IMR-90 (cell line): ENCODE measurements at regions not wholly inside any gene's neighbourhood (a gene's known extent, or its start where the extent isn't known, plus 50 kb on each side); places are given as distances from the start of the nearest gene placed in this dataset.
A peak's percentile ranks its signal among the peaks of the same experiment; 100 is the strongest.

Experiments
- ATAC-seq: fragments of 200-7000 bp; cut with Tn5 transposase; 2 replicates; pipeline ENCODE4 v1.9.1; 2020; ENCODE audit warnings: low read depth, mild to moderate bottlenecking, moderate library complexity
- BruUV-seq: library from RNA; stranded (reverse); fragments of 400-500 nt; replicated peaks from 2 replicates; lab custom pipeline; 2021; lab: Mats Ljungman, UMichigan
- CTCF ChIA-PET: fragments of 300-600 bp; formaldehyde crosslinking; extraction: SDS; loops from one replicate; lab custom pipeline; 2021; ENCODE audit warnings: antibody characterized with exemption; lab: Yijun Ruan, JAX
- POLR2A ChIA-PET: fragments of 300-600 bp; sonication (Branson Sonifier 250); formaldehyde crosslinking; loops from one replicate; lab custom pipeline; 2022; ENCODE audit warnings: antibody characterized with exemption; ENCODE audit not compliant: unreplicated experiment; lab: Charles Lee
- DNase-seq: peaks from one replicate; pipeline ENCODE4 v3.0.0; 2013
- H2AFZ ChIP-seq: replicated peaks from 2 replicates; pipeline ENCODE3; 2013; ENCODE audit warnings: low read length, mild to moderate bottlenecking; ENCODE audit not compliant: poor library complexity
- H2AK5ac ChIP-seq: 2 replicates; pipeline ENCODE4 v1.6.1; 2013; ENCODE audit warnings: low read depth, low read length, inconsistent platforms
- H2AK9ac ChIP-seq: replicated peaks from 2 replicates; pipeline ENCODE3; 2013; ENCODE audit warnings: mild to moderate bottlenecking, low read depth, low read length, moderate library complexity; ENCODE audit not compliant: poor library complexity
- H2BK120ac ChIP-seq: 2 replicates; pipeline ENCODE4 v1.6.1; 2013; ENCODE audit warnings: low read depth, low read length, inconsistent platforms
- H2BK15ac ChIP-seq: 3 replicates; pipeline ENCODE4 v1.6.1; 2013; ENCODE audit warnings: low read depth, low read length, inconsistent platforms
- H2BK20ac ChIP-seq: 2 replicates; pipeline ENCODE4 v1.6.1; 2013; ENCODE audit warnings: low read depth, mild to moderate bottlenecking, inconsistent platforms, low read length, moderate library complexity
- H2BK5ac ChIP-seq: 2 replicates; pipeline ENCODE4 v1.6.1; 2013; ENCODE audit warnings: mild to moderate bottlenecking, low read depth, low read length, inconsistent platforms; ENCODE audit not compliant: poor library complexity, severe bottlenecking
- H3K14ac ChIP-seq: replicated peaks from 2 replicates; pipeline ENCODE4 v1.6.1; 2013; ENCODE audit warnings: low read depth, low read length, inconsistent platforms
- H3K18ac ChIP-seq: 2 replicates; pipeline ENCODE4 v1.6.1; 2013; ENCODE audit warnings: low read depth, low read length, control low read depth
- H3K23ac ChIP-seq: 2 replicates; pipeline ENCODE4 v1.6.1; 2013; ENCODE audit warnings: low read depth, low read length, inconsistent platforms
- H3K27ac ChIP-seq: 2 replicates; pipeline ENCODE4 v1.5.1; 2013; ENCODE audit warnings: mild to moderate bottlenecking, control low read depth, low read length; ENCODE audit not compliant: insufficient read depth
- H3K27me3 ChIP-seq: 2 replicates; pipeline ENCODE4 v1.6.1; 2013; ENCODE audit warnings: low read length; ENCODE audit not compliant: control insufficient read depth, insufficient read depth
- H3K36me3 ChIP-seq: 2 replicates; pipeline ENCODE4 v1.6.1; 2013; ENCODE audit warnings: low read length, mixed read lengths; ENCODE audit not compliant: control insufficient read depth, insufficient read depth
- H3K4ac ChIP-seq: 2 replicates; pipeline ENCODE4 v1.6.1; 2013; ENCODE audit warnings: low read depth, low read length, inconsistent platforms
- H3K4me1 ChIP-seq: 2 replicates; pipeline ENCODE4 v1.6.1; 2013; ENCODE audit warnings: low read length, mixed read lengths; ENCODE audit not compliant: control insufficient read depth, insufficient read depth
- H3K4me2 ChIP-seq: 2 replicates; pipeline ENCODE4 v1.6.1; 2013; ENCODE audit warnings: low read depth, mild to moderate bottlenecking, control low read depth, low read length, moderate library complexity
- H3K4me3 ChIP-seq: 2 replicates; pipeline ENCODE4 v1.5.1; 2013; ENCODE audit warnings: low read depth, mild to moderate bottlenecking, control low read depth, low read length, moderate library complexity; ENCODE audit not compliant: insufficient read depth
- H3K56ac ChIP-seq: 2 replicates; pipeline ENCODE4 v1.6.1; 2013; ENCODE audit warnings: low read length, inconsistent platforms; ENCODE audit not compliant: insufficient read depth; ENCODE audit errors: extremely low read depth
- H3K79me1 ChIP-seq, 2 experiments: 2 replicates each; pipeline ENCODE4 v1.6.1; 2013; ENCODE audit warnings: low read length in 2 of 2, inconsistent platforms in 1 of 2, low read depth in 1 of 2
- H3K9ac ChIP-seq: 2 replicates; pipeline ENCODE4 v1.6.1; 2013; ENCODE audit warnings: low read depth, low read length, control low read depth
- H3K9me1 ChIP-seq: 2 replicates; pipeline ENCODE4 v1.6.1; 2013; ENCODE audit warnings: low read length, inconsistent platforms; ENCODE audit not compliant: insufficient read depth
- H3K9me3 ChIP-seq: 2 replicates; pipeline ENCODE4 v1.6.1; 2013; ENCODE audit warnings: low read length; ENCODE audit not compliant: control insufficient read depth, insufficient read depth
- H4K20me1 ChIP-seq: 2 replicates; pipeline ENCODE4 v1.6.1; 2013; ENCODE audit warnings: low read length, inconsistent platforms; ENCODE audit not compliant: insufficient read depth
- H4K5ac ChIP-seq: 2 replicates; pipeline ENCODE4 v1.6.1; 2013; ENCODE audit warnings: mild to moderate bottlenecking, low read depth, low read length, control low read depth
- H4K8ac ChIP-seq, 2 experiments: 2 replicates each; pipeline ENCODE4 v1.6.1; 2013; ENCODE audit warnings: low read depth in 2 of 2, low read length in 2 of 2, control low read depth in 1 of 2, inconsistent platforms in 1 of 2
- H4K91ac ChIP-seq: 2 replicates; pipeline ENCODE4 v1.6.1; 2013; ENCODE audit warnings: low read depth, low read length, inconsistent platforms; ENCODE audit not compliant: insufficient read depth
- MAFK ChIP-seq: IDR thresholded peaks from 2 replicates; pipeline ENCODE4 v1.6.1; 2012; ENCODE audit warnings: low read depth, low read length, improper control_type of control experiment
- MXI1 ChIP-seq: IDR thresholded peaks from 2 replicates; pipeline ENCODE4 v1.6.1; 2012; ENCODE audit warnings: low read depth, mild to moderate bottlenecking, low read length, moderate library complexity, borderline replicate concordance
- NFE2L2 ChIP-seq: fragments of 150-350 bp; IDR thresholded peaks from 2 replicates; pipeline ENCODE4 v1.6.1; 2016; ENCODE audit warnings: low read depth, mild to moderate bottlenecking, low read length
- USF2 ChIP-seq: fragments of 150-350 bp; IDR thresholded peaks from 2 replicates; pipeline ENCODE4 v1.6.1; 2017; ENCODE audit warnings: mild to moderate bottlenecking, antibody characterized with exemption, low read length, low read depth
- WGBS, 2 experiments: methylation state at CpG; one replicate each; pipeline versions ENCODE4 v1.1.5 to v1.1.7; 2013; ENCODE audit warnings: missing lambda C conversion rate in 2 of 2; ENCODE audit not compliant: insufficient read length in 1 of 2; ENCODE audit errors: extremely low coverage in 2 of 2; 5-methylcytosine and 5-hydroxymethylcytosine counted together
- dilution Hi-C: fragments of 300-500 bp; cut with HindIII; formaldehyde crosslinking; loops from one replicate; pipeline ENCODE4 v1.14.3; 2018; ENCODE audit warnings: low sequenced_read_pairs; ENCODE audit not compliant: unreplicated experiment
- in situ Hi-C: fragments of 300-500 bp; cut with MboI; formaldehyde crosslinking; loops from 3 replicates; pipeline ENCODE4 v1.14.3; 2019; ENCODE audit warnings: low sequenced_read_pairs, inconsistent platforms, mixed read lengths
- intact Hi-C: fragments of 100-400 bp; cut with micrococcal nuclease; formaldehyde crosslinking; loops from 2 replicates; pipeline ENCODE4 v1.10.0; 2022

- Histone ChIP-seq H2AK9ac (no peak overlapping the region), H2BK15ac (no peak overlapping the region), H3K56ac (no peak overlapping the region), H3K14ac (no peak overlapping the region), H4K20me1 (no peaks in the 10 kb centered on the region), H4K8ac (no peak overlapping the region), H3K9me1 (no peaks in the 10 kb centered on the region), H4K5ac (no peak overlapping the region), H3K18ac (no peak overlapping the region), H4K91ac (no peak overlapping the region), H2AFZ (no peak overlapping the region), H3K9me3 (no peaks in the 10 kb centered on the region), H3K4ac (no peak overlapping the region), H2AK5ac (no peak overlapping the region), H3K79me1 (no peaks in the 10 kb centered on the region), H3K36me3 (no peaks in the 10 kb centered on the region), H3K27ac (no peak overlapping the region), H3K4me2 (no peak overlapping the region), H2BK20ac (no peak overlapping the region), H3K4me3 (no peak overlapping the region), H3K4me1 (peaks cover 3% of the 10 kb centered on the region; the same call in 1 of the 2 replicates), H3K9ac (no peak overlapping the region), H3K23ac (no peak overlapping the region), H3K27me3 (peaks cover 2% of the 10 kb centered on the region; the same call in 1 of the 2 replicates), H2BK5ac (no peak overlapping the region), H2BK120ac (no peak overlapping the region)
- no peak for DNase-seq
- no peak for ATAC-seq
- BruUV-seq = no TSS peak
- intact Hi-C loops = no loop called here
- POLR2A ChIA-PET = no interaction called here
- CTCF ChIA-PET = no interaction called here
- dilution Hi-C loops = no loop called here
- 29% methylated on average over 1 of the region's 4 CpGs; no CpG with 5 or more reads in 1 of the 2 experiments for WGBS, 2 experiments
- TF ChIP-seq USF2 (no peak), MAFK (peak; percentile 23; the same call in 1 of the 2 replicates), MXI1 (no peak), NFE2L2 (peak; percentile 69)
- in situ Hi-C loops = no loop called here
These were observed 226.8 kb upstream of the GATB start for GRCh38 chr4:151987606-151988005.
